GM13977 (cell line): ENCODE measurements at regions not wholly inside any gene's neighbourhood (a gene's known extent, or its start where the extent isn't known, plus 50 kb on each side); places are given as distances from the start of the nearest gene placed in this dataset.

ENCODE experiments used
- DNase-seq: peaks from one replicate; pipeline ENCODE4 v3.0.0; 2012; ENCODE audit warnings: low spot score
- CTCF ChIP-seq: IDR thresholded peaks from 2 replicates; pipeline ENCODE4 v1.5.1; 2012; ENCODE audit warnings: mild to moderate bottlenecking, control low read depth; ENCODE audit not compliant: insufficient read depth; ENCODE audit errors: extremely low read depth, missing control alignments
- in situ Hi-C: fragments of 300-500 bp; cut with MboI; formaldehyde crosslinking; loops from one replicate; pipeline ENCODE4 v1.12.0; 2022; ENCODE audit warnings: low sequenced_read_pairs, low pct_unique_long_range_greater_than_20kb, mixed read lengths, inconsistent platforms; ENCODE audit not compliant: unreplicated experiment

- TF ChIP-seq CTCF, result no peak
- in situ Hi-C loops, result no loop called here
- no peak for DNase-seq
Observed at GRCh38 chr5:136729901-136730355, 364.6 kb upstream of the TRPC7 start.

GRCh38 chr5:136726506-136726905 lies 361.2 kb upstream of the TRPC7 start:
- no peak for DNase-seq
- in situ Hi-C loops, result no loop called here
- TF ChIP-seq CTCF, result no peak

GRCh38 chr5:136724161-136724560 lies 358.8 kb upstream of the TRPC7 start:
- in situ Hi-C loops, result no loop called here
- no peak for DNase-seq
- TF ChIP-seq CTCF, result no peak

- no peak for DNase-seq
- TF ChIP-seq CTCF, result no peak
- in situ Hi-C loops, result no loop called here
Observed at GRCh38 chr5:136722581-136722980, 357.2 kb upstream of the TRPC7 start.

- DNase-seq, result no peak
- TF ChIP-seq CTCF, result no peak
- in situ Hi-C loops, result no loop called here
Observed at GRCh38 chr5:136722086-136722485, 356.7 kb upstream of the TRPC7 start.

GRCh38 chr5:136720674-136721073 lies 355.3 kb upstream of the TRPC7 start:
- TF ChIP-seq CTCF, result no peak
- DNase-seq, result no peak
- in situ Hi-C loops, result no loop called here

GRCh38 chr5:136717917-136718316 lies 352.6 kb upstream of the TRPC7 start:
- in situ Hi-C loops, result no loop called here
- no peak for TF ChIP-seq CTCF
- no peak for DNase-seq
